ENCODE measurements at regions not wholly inside any gene's neighbourhood (a gene's known extent, or its start where the extent isn't known, plus 50 kb on each side); places are given as distances from the start of the nearest gene placed in this dataset.
"Not testable (repeated sequence)": the region's sequence is repeated elsewhere in the genome, so short reads cannot be mapped to it uniquely, and the experiment has no call there.

DNA sequence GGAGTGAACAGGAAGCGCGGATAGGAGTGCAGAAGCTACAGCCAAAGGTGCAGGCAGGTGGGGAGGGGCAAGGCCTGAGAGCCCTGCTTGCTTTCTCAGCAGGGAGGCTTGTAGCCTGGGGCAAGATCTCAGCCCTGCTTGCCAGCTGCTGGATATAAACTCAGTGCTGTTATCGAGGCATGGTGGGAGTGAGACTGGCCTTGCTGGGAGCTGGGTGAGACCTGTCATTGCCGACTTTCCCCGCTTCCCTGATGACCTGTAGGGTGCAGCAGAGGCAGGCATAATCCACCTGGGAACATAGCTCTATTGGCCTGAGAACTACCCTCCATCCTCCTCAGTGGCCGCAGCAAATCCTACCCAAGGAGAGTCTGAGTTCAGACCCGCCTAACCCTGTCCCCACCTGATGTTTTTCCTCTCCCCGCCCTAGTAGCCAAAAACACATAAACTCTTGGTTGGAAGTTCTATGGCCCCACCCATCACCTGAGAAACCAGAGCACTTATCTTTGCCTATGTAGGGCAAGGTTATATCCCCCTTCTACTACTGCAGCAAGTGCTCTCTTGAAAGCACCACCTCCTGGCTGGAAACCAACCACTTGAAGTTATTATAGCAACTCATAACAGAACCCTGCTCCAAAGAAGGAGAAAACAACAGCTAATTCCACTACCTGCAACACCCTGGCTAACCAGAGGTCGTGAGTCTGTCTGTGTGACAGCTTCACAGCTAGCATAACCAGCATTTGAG, 80.7 kb downstream of the FHIP1A start:
- CTCF ChIA-PET = no interaction called here
- Histone ChIP-seq H3K4me3 (ENCODE audit: low read depth in 2 of 2, low read length in 2 of 2) (no peak overlapping the region), H3K27me3 (ENCODE audit: control insufficient read depth, insufficient read depth, low read length) (no peaks in the 10 kb centered on the region), H3K9me3 (ENCODE audit: control insufficient read depth, insufficient read depth, low read depth, low read length) (no peaks in the 10 kb centered on the region), H3K36me3 (ENCODE audit: control insufficient read depth, insufficient read depth, low read length) (no peaks in the 10 kb centered on the region), H3K27ac (ENCODE audit: low read length) (no peak overlapping the region), H3K4me1 (ENCODE audit: control insufficient read depth, insufficient read depth, low read length) (no peaks in the 10 kb centered on the region)
- in situ Hi-C loops (cut with HindIII; ENCODE audit: low pct_unique_long_range_greater_than_20kb, low sequenced_read_pairs) (no loop called here), intact Hi-C loops (cut with micrococcal nuclease; ENCODE audit: unreplicated experiment) (no loop called here)
- TF ChIP-seq SIN3A (IDR thresholded peaks at IDR 0.05; ENCODE audit: borderline replicate concordance, insufficient read depth, low read depth, low read length) (no peak), TCF7L2 (IDR thresholded peaks at IDR 0.05; ENCODE audit: low read depth, low read length) (no peak), POLR2AphosphoS5 (IDR thresholded peaks at IDR 0.05; ENCODE audit: low read depth, low read length) (no peak)
- TF ChIP-seq, protein P1, sequence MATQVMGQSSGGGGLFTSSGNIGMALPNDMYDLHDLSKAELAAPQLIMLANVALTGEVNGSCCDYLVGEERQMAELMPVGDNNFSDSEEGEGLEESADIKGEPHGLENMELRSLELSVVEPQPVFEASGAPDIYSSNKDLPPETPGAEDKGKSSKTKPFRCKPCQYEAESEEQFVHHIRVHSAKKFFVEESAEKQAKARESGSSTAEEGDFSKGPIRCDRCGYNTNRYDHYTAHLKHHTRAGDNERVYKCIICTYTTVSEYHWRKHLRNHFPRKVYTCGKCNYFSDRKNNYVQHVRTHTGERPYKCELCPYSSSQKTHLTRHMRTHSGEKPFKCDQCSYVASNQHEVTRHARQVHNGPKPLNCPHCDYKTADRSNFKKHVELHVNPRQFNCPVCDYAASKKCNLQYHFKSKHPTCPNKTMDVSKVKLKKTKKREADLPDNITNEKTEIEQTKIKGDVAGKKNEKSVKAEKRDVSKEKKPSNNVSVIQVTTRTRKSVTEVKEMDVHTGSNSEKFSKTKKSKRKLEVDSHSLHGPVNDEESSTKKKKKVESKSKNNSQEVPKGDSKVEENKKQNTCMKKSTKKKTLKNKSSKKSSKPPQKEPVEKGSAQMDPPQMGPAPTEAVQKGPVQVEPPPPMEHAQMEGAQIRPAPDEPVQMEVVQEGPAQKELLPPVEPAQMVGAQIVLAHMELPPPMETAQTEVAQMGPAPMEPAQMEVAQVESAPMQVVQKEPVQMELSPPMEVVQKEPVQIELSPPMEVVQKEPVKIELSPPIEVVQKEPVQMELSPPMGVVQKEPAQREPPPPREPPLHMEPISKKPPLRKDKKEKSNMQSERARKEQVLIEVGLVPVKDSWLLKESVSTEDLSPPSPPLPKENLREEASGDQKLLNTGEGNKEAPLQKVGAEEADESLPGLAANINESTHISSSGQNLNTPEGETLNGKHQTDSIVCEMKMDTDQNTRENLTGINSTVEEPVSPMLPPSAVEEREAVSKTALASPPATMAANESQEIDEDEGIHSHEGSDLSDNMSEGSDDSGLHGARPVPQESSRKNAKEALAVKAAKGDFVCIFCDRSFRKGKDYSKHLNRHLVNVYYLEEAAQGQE (IDR thresholded peaks at IDR 0.05; ENCODE audit: insufficient read depth in 1 of 2, low read depth in 2 of 2, low read length in 1 of 2) = no peak
- TF ChIP-seq, protein P2, sequence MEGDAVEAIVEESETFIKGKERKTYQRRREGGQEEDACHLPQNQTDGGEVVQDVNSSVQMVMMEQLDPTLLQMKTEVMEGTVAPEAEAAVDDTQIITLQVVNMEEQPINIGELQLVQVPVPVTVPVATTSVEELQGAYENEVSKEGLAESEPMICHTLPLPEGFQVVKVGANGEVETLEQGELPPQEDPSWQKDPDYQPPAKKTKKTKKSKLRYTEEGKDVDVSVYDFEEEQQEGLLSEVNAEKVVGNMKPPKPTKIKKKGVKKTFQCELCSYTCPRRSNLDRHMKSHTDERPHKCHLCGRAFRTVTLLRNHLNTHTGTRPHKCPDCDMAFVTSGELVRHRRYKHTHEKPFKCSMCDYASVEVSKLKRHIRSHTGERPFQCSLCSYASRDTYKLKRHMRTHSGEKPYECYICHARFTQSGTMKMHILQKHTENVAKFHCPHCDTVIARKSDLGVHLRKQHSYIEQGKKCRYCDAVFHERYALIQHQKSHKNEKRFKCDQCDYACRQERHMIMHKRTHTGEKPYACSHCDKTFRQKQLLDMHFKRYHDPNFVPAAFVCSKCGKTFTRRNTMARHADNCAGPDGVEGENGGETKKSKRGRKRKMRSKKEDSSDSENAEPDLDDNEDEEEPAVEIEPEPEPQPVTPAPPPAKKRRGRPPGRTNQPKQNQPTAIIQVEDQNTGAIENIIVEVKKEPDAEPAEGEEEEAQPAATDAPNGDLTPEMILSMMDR (IDR thresholded peaks at IDR 0.05) = no peak
- POLR2A ChIA-PET = no interaction called here
- BruUV-seq (replicated peaks) = no TSS peak
- DNase-seq (ENCODE audit: low read depth, low spot score) (no peak), ATAC-seq (no peak)

- H3K9me3 ChIP-seq (ENCODE audit: control insufficient read depth, insufficient read depth, low read depth, low read length); POLR2A ChIA-PET; in situ Hi-C loops (cut with HindIII; ENCODE audit: low pct_unique_long_range_greater_than_20kb, low sequenced_read_pairs); H3K27ac ChIP-seq (ENCODE audit: low read length); H3K27me3 ChIP-seq (ENCODE audit: control insufficient read depth, insufficient read depth, low read length); CTCF ChIA-PET; intact Hi-C loops (cut with micrococcal nuclease; ENCODE audit: unreplicated experiment); H3K4me1 ChIP-seq (ENCODE audit: control insufficient read depth, insufficient read depth, low read length); H3K4me3 ChIP-seq (ENCODE audit: low read depth in 2 of 2, low read length in 2 of 2); ATAC-seq; DNase-seq (ENCODE audit: low read depth, low spot score); H3K36me3 ChIP-seq (ENCODE audit: control insufficient read depth, insufficient read depth, low read length); BruUV-seq (replicated peaks): not testable (repeated sequence)
Observed at GRCh38 chr4:151495612-151496011, 86.6 kb downstream of the FHIP1A start.

DNA sequence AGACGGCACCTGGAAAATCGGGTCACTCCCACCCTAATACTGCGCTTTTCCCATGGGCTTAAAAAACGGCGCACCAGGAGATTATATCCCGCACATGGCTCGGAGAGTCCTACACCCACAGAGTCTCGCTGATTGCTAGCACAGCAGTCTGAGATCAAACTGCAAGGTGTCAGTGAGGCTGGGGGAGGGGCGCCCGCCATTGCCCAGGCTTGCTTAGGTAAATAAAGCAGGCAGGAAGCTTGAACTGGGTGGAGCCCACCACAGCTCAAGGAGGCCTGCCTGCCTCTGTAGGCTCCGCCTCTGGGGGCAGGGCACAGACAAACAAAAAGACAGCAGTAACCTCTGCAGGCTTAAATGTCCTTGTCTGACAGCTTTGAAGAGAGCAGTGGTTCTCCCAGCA, 102.6 kb downstream of the FHIP1A start:
- intact Hi-C loops (cut with micrococcal nuclease; ENCODE audit: unreplicated experiment); in situ Hi-C loops (cut with HindIII; ENCODE audit: low pct_unique_long_range_greater_than_20kb, low sequenced_read_pairs): not testable (repeated sequence)

More for the DNA sequence above, 102.6 kb downstream of the FHIP1A start:
- ATAC-seq; POLR2A ChIA-PET; DNase-seq (ENCODE audit: low read depth, low spot score); H3K27me3 ChIP-seq (ENCODE audit: control insufficient read depth, insufficient read depth, low read length); H3K4me1 ChIP-seq (ENCODE audit: control insufficient read depth, insufficient read depth, low read length); CTCF ChIA-PET; H3K27ac ChIP-seq (ENCODE audit: low read length); BruUV-seq (replicated peaks); H3K9me3 ChIP-seq (ENCODE audit: control insufficient read depth, insufficient read depth, low read depth, low read length); H3K36me3 ChIP-seq (ENCODE audit: control insufficient read depth, insufficient read depth, low read length); H3K4me3 ChIP-seq (ENCODE audit: low read depth in 2 of 2, low read length in 2 of 2): not testable (repeated sequence)
